SK-N-SH treated with all-trans-retinoic acid at 6 μM for 48 hours (cell line): ENCODE measurements at regions not wholly inside any gene's neighbourhood (a gene's known extent, or its start where the extent isn't known, plus 50 kb on each side); places are given as distances from the start of the nearest gene placed in this dataset.

Source experiments
- ISL1 ChIP-seq: fragments of 250-450 bp; sonication (Bioruptor Pico); IDR thresholded peaks from 2 replicates; pipeline ENCODE4 v2.1.2; 2022; ENCODE audit warnings: mild to moderate bottlenecking, moderate library complexity
- OSR1 ChIP-seq: fragments of 250-450 bp; sonication (Bioruptor Pico); IDR thresholded peaks from 2 replicates; pipeline ENCODE4 v1.8.0; 2022; ENCODE audit warnings: moderate library complexity, mild to moderate bottlenecking, inconsistent platforms
- POU6F1 ChIP-seq: fragments of 250-450 bp; sonication (Bioruptor Pico); IDR thresholded peaks from 2 replicates; pipeline ENCODE4 v1.8.0; 2021; ENCODE audit warnings: low read depth, mild to moderate bottlenecking, moderate library complexity, borderline replicate concordance
- RARB ChIP-seq: fragments of 250-450 bp; sonication (Bioruptor Pico); IDR thresholded peaks from 2 replicates; pipeline ENCODE4 v1.8.0; 2021; ENCODE audit warnings: mild to moderate bottlenecking, moderate library complexity
- ZNF565 ChIP-seq: fragments of 450-650 bp; formaldehyde crosslinking; conservative IDR thresholded peaks from 2 replicates; pipeline ENCODE4 v1.5.0; 2020; ENCODE audit warnings: low read depth, mild to moderate bottlenecking, moderate library complexity
- ZNF70 ChIP-seq: fragments of 450-650 bp; formaldehyde crosslinking; IDR thresholded peaks from 2 replicates; pipeline ENCODE4 v1.5.0; 2020; ENCODE audit warnings: mild to moderate bottlenecking, moderate library complexity

GRCh38 chr2:194925742-194926141 is 731.3 kb upstream of the SLC39A10 start:
- no peak for TF ChIP-seq RARB (CRISPR knock-in tag)
- no peak for TF ChIP-seq ZNF70 (CRISPR knock-in tag)
- no peak for TF ChIP-seq ISL1 (CRISPR knock-in tag)
- TF ChIP-seq POU6F1 (CRISPR knock-in tag) = no peak
- TF ChIP-seq ZNF565 (CRISPR knock-in tag) = no peak
- TF ChIP-seq OSR1 (CRISPR knock-in tag) = no peak
